ENCODE measurements at regions not wholly inside any gene's neighbourhood (a gene's known extent, or its start where the extent isn't known, plus 50 kb on each side); places are given as distances from the start of the nearest gene placed in this dataset.

DNA sequence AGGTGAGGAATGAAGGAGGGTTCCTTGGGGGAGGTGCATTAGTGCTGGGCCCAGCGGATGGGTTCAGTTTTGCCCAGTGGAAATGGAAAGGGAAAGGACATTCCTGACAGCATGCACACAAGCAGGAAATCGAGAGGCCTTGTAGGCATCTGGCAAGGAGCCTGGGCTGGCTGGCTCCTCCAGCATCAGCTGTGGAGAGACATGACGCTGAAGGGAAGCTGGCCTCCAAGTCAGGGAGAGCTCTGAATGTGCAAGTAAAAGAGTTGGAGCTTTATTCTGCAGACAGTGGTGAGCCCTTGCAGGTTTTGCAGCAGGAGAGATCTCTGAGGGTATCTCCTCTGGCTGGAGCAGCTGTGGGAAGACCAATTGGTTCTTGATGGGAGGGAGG, 154.3 kb downstream of the MRPL14 start:
- no peaks in the 10 kb centered on the region; the same call in 1 of the 2 replicates for H3K36me3 ChIP-seq (ENCODE audit: insufficient read depth, low read length)
- no peaks in the 10 kb centered on the region for H3K4me1 ChIP-seq (ENCODE audit: insufficient read depth, low read length)
- H3K9me3 ChIP-seq (ENCODE audit: control insufficient read depth, insufficient read depth, low read length): no peaks in the 10 kb centered on the region
- no peak overlapping the region for H3K9ac ChIP-seq (ENCODE audit: low read depth, low read length)

DNA sequence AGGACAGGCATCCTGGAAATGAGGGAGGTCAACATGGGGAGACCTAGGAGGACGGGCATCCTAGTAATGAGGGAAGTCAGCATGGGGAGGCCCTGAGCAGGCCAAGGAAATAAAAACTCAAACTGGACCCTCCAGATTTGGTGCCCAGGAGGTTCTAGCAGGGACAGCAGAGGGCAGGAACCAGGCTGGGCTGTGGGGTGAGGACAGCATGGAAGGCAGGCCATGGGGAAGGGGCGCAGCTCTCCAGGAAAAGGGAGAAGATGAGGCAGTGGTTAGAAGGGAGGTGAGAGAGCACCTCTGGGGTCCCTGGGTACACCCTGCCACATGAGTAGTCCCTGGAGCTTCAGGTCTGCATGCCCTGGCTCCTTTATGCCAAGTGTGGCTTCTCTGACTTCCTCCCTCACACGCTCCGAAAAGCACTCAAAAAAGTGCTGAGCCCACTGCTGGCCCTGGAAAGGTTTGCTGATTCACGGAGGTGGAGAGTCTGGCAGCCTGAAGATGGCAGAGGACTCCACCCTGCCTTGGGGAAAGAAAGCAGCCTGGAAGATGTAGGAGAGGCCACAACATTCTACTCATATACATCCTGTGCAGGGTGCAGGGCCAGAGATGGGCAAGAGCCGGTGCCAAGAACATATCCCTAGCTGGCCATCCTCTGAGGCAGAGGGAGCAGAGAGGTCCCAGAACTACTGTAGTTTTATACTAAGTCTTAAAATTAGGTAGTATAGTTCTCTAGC, 154.9 kb downstream of the MRPL14 start:
- Histone ChIP-seq H3K9me3 (ENCODE audit: control insufficient read depth, insufficient read depth, low read length) (no peaks in the 10 kb centered on the region), H3K4me1 (ENCODE audit: insufficient read depth, low read length) (no peaks in the 10 kb centered on the region), H3K36me3 (ENCODE audit: insufficient read depth, low read length) (no peaks in the 10 kb centered on the region; the same call in 1 of the 2 replicates), H3K9ac (ENCODE audit: low read depth, low read length) (no peak overlapping the region)

DNA sequence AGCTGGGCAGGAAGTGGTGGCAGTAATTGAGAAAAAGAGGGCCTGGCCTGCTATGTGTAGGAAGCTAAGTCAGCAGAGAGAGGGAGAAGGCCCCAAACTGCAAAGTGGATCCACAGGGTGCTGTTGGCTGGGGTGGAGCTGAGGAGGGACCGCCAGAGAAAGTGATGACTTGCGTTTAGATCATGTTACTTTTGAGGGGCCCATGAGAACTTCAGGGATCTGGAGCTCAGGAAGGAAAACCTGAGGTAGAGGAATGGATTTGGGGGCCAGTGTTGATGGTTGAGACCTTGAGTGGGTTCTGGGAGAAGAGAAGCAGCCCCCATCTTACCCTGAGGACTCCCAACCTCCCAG, 155.5 kb downstream of the MRPL14 start:
- no peak overlapping the region for H3K9ac ChIP-seq (ENCODE audit: low read depth, low read length)
- H3K9me3 ChIP-seq (ENCODE audit: control insufficient read depth, insufficient read depth, low read length): no peaks in the 10 kb centered on the region
- H3K4me1 ChIP-seq (ENCODE audit: insufficient read depth, low read length): no peaks in the 10 kb centered on the region
- no peaks in the 10 kb centered on the region; the same call in 1 of the 2 replicates for H3K36me3 ChIP-seq (ENCODE audit: insufficient read depth, low read length)

DNA sequence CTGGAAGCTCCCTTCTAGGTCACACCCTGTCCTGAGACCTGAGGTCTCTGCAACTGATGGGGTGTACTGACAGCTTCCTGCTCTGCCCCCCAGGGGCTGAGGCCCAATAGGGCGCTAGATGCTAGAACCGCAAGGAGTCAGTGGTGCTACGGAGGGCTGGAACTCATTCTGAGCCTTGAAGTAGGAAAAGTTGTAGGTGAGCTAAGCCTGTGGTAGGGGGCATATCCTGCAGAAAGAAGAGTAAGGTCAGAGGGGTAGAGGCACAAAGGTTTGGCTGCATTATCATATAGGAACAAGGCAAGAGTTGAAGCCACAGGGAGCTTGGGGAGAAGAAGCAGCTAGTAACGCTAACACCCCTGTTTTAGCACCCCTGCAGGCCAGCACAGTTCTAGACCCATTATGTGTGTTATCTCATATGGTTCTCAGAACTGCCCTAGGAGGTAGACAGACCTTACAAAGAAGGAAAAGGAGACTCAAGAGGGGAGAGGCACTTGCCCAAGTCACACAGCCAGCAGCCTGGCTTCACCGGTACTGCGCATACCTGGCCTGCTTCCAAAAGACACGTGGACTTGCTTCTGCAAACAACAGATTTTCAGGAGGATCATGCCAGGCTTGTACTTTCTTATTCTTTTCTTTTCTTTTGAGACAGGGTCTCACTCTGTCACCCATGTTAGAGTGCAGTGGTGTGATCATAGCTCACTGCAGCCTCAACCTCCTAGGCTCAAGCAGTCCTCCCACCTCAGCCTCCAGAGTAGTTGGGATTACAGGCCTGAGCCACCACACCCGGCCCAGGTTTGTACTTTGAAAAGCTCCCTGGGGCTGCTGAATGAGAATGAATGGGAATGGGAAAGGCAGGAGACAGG, 156.1 kb downstream of the MRPL14 start:
- H3K36me3 ChIP-seq (ENCODE audit: insufficient read depth, low read length): no peaks in the 10 kb centered on the region; the same call in 1 of the 2 replicates
- H3K4me1 ChIP-seq (ENCODE audit: insufficient read depth, low read length): no peaks in the 10 kb centered on the region
- no peak overlapping the region for H3K9ac ChIP-seq (ENCODE audit: low read depth, low read length)
- H3K9me3 ChIP-seq (ENCODE audit: control insufficient read depth, insufficient read depth, low read length): no peaks in the 10 kb centered on the region

DNA sequence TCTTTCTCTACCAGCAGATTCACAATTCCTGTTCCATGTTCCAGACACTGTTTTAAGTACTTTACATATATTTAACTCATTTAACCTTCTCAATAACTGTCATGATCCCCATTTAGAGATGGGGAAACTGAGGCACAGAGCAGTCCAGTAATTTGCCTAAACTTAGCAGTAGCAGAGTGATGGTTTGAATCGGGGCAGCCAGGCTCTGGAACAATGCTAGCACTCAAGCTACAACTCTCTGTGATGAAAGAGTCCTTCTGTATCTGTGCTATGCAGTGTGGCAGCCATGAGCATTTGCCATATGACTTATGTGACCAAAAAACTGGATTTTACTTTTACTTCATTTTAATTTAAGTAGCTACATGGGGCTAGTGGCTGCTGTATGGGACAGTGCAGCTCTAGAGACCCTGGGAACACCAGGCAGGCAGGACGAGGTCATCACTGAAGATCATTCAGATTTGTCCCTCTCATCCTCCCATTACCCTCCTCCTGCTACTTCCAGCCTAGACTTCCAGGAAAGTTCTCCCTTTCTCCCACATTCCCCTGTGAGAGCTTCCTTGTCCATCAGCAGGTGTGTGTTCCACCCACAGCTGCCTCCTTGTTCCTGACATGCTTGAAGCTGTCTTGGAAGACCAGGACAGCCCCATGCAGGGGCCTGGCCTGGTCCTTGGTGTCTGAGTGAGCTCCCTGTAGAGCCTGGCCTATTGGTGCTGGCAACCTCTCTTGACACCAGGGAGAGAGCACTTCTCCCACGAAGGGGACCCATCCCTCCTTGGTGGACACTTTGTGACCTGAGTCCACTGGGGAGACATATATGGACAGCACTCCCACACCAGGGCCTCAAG, 157.0 kb downstream of the MRPL14 start:
- no peaks in the 10 kb centered on the region for H3K9me3 ChIP-seq (ENCODE audit: control insufficient read depth, insufficient read depth, low read length)
- H3K36me3 ChIP-seq (ENCODE audit: insufficient read depth, low read length): no peaks in the 10 kb centered on the region
- H3K9ac ChIP-seq (ENCODE audit: low read depth, low read length): no peak overlapping the region
- no peaks in the 10 kb centered on the region for H3K4me1 ChIP-seq (ENCODE audit: insufficient read depth, low read length)

DNA sequence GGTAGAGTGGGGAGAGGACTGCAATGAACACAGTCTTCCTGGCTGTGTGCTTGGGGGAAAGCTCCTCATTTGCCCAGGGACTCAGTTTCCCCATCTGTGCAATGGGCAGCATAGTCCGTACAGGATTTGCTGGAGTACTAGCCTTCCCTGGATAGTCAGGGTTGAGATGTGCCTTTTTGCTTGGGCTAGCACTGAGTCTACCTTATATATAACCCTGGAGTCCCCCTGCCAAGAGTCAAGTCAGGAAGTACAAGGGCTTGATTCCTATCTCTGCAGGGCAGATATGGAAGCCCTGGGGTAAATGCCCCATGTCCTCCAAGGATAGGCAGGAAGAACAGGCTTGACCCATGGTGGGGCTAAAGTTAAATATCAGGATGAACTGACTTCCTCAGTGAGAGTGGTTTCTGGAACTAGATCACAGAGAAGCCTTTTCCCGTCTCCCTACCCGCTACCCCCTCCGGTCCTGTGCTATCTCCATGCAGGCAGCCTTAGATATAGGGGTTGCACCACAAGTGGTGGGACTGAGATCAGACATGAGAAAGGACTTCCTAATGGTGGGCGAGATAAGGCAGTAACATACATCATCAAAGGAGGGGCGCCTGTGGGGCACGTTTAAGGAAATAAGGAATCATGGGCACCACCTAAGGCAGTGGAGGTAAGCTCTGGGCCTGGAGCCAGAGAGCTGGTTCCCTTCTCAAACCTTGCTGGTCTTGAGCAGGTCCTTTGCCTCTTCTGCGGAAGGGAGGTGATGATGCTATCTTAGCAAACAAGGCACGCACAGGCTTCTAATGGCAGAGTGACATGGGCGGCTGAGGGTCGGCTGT, 157.9 kb downstream of the MRPL14 start:
- Histone ChIP-seq H3K9me3 (ENCODE audit: control insufficient read depth, insufficient read depth, low read length) (no peaks in the 10 kb centered on the region), H3K9ac (ENCODE audit: low read depth, low read length) (no peak overlapping the region)

DNA sequence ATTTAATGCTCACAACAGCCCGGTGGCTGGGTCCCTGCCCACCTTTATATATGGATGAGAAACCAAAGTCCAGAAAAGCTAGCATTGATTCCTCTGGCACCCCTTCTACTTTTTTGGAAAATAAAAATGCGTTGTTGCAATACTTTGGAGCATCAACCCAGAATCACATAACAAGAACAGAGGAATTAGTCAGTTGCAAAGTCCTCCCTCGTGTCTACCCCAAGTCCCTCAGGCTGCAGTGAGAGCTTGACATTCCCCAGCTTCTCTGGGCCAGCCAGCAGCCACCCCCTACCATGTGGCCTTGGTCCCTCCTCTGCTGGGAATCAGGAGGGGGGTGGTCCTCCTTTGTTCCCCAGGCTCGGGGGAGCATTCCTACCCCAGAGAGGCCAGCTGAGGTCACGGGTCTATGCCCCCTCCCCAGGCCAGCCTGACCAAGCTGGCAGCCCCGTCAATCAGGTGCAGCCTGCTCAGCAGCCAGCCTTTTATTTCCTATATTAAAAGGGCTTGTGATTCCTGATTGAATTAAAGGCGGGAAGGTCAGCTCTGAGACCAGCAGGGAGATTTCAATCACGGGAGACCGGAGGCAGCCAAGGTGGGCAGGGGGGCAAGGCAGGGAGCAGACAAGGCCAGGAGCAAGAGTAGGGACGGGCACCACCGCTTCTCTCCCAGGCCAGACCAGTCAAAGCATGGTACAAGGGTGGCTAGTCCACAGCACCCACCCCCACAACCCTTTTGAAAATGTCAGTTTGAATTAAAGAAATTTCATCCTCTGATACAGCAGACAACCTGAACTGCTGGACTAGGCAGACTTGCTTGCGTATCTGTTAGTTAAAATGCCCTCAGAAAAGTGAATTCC, 158.9 kb downstream of the MRPL14 start:
- H3K9ac ChIP-seq (ENCODE audit: low read depth, low read length): no peak overlapping the region
- H3K9me3 ChIP-seq (ENCODE audit: control insufficient read depth, insufficient read depth, low read length): no peaks in the 10 kb centered on the region
- no peaks in the 10 kb centered on the region for H3K36me3 ChIP-seq (ENCODE audit: insufficient read depth, low read length)
- no peaks in the 10 kb centered on the region; the same call in 1 of the 2 replicates for H3K4me1 ChIP-seq (ENCODE audit: insufficient read depth, low read length)

More for the DNA sequence above, 157.9 kb downstream of the MRPL14 start:
- no peaks in the 10 kb centered on the region; the same call in 1 of the 2 replicates for H3K4me1 ChIP-seq (ENCODE audit: insufficient read depth, low read length)
- no peaks in the 10 kb centered on the region for H3K36me3 ChIP-seq (ENCODE audit: insufficient read depth, low read length)

DNA sequence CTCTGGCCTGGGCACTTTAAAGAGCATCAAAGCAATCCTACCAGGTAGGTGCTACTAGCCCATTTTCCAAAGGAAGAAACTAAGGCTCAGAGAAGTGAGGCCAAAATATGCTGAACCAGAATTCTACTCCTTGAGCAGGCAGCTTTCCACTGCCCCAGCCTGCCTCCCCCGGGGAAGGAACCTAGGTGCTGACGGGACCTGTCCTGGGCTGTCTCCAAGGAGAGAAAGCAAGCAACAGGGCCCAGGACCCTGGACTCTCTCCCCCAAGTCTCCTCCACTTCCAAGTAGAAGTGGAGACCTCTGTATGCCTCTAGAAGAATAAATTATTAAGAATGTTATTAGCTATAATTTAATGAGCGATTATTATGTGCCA, 159.5 kb downstream of the MRPL14 start:
- no peaks in the 10 kb centered on the region; the same call in 1 of the 2 replicates for H3K4me1 ChIP-seq (ENCODE audit: insufficient read depth, low read length)
- no peaks in the 10 kb centered on the region for H3K9me3 ChIP-seq (ENCODE audit: control insufficient read depth, insufficient read depth, low read length)
- no peaks in the 10 kb centered on the region for H3K36me3 ChIP-seq (ENCODE audit: insufficient read depth, low read length)
- no peak overlapping the region for H3K9ac ChIP-seq (ENCODE audit: low read depth, low read length)

DNA sequence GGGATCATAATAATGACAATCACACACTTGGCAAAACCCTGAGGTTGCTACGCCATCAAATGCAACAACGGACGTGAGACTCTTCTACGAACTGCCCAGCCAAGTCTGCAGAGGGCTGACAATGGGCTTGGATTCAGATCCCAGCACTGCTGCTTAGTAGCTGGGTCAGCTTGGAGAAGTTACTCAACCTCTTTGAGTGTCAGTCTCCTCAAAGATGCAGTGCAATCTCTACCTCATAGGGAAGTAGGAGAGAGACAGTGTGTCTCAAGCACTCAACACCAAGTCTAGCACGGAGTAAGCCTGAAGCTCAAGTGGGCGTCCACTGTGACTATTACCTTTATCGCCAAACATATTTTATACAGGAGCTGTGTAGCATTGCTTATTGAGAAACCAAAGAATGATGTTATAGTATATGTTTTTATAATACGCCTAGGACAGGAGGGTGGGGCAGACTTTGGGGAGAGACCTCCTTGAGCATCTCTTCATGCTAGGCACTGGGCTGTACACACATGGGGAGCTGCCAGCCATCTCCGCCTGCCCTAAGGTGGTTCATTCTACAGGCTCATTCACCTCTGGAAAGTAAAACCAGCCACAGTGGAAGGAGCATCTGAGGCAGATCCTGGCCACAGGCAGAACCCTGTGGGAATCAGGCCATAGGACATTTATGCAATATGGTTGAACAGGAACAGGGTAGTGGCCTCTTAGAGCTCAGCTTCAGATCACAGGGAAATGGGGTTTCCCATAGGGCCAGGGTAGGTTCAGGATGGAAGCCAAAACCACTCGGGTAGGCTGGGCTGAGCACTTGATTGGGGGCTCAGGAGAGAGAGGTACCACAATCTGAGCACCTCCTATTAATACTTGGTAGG, 160.2 kb downstream of the MRPL14 start:
- H3K36me3 ChIP-seq (ENCODE audit: insufficient read depth, low read length): no peaks in the 10 kb centered on the region
- H3K4me1 ChIP-seq (ENCODE audit: insufficient read depth, low read length): no peaks in the 10 kb centered on the region; the same call in 1 of the 2 replicates
- no peaks in the 10 kb centered on the region for H3K9me3 ChIP-seq (ENCODE audit: control insufficient read depth, insufficient read depth, low read length)
- no peak overlapping the region for H3K9ac ChIP-seq (ENCODE audit: low read depth, low read length)

DNA sequence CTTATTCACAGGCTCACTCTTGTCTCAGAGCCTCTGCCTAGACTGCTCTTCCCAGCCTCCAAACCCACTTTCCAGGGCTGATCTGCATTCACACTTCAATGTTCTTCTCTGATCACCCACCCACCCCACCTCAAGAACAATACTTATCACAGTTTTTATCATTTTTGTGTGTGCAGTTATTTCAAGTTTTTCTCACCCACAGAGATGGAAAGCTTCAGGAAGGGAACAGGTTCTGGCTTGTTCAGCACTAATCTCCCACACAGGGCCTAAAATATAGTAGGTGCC, 160.9 kb downstream of the MRPL14 start:
- H3K36me3 ChIP-seq (ENCODE audit: insufficient read depth, low read length): no peaks in the 10 kb centered on the region
- no peak overlapping the region for H3K9ac ChIP-seq (ENCODE audit: low read depth, low read length)
- H3K9me3 ChIP-seq (ENCODE audit: control insufficient read depth, insufficient read depth, low read length): no peaks in the 10 kb centered on the region
- no peaks in the 10 kb centered on the region; the same call in 1 of the 2 replicates for H3K4me1 ChIP-seq (ENCODE audit: insufficient read depth, low read length)

DNA sequence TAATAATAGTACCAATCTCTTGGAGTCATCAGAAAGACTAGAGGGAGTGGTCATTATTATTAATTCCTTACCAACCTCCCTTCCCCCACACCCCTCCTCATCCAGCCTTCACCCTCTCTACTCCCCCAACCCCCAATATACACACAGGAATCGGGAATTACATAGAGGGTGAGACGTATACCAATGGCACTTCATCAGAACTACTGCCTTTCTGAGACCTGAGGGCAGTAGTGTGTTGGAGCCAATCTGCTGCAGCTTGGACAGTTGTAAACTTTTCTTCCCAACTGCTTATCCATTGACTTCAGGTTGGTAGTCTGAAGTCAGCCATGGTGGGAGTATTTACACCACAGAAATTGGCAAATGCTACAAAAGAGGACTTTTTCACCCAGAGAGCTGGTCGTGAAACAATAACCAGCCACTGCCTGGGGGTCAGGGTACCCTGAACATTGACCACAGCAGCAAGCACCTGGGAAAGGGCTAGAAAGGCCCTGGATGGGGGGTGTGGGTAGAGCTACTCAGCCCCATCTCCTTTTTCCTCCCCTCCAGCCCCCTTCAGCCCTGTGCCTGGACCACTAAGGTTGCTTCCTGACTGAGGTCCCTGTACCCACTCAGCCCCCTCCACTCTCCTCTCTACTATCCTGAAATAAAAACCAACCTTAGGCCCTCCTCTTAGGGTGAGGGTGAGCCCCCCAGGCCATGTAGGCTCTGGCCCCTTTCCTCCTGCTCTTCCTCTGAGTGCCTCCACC, 161.5 kb downstream of the MRPL14 start:
- Histone ChIP-seq H3K36me3 (ENCODE audit: insufficient read depth, low read length) (no peaks in the 10 kb centered on the region), H3K9ac (ENCODE audit: low read depth, low read length) (no peak overlapping the region), H3K9me3 (ENCODE audit: control insufficient read depth, insufficient read depth, low read length) (no peaks in the 10 kb centered on the region), H3K4me1 (ENCODE audit: insufficient read depth, low read length) (no peaks in the 10 kb centered on the region; the same call in 1 of the 2 replicates)
